Glutamatergic neuron (in vitro differentiated cells): ENCODE measurements at regions not wholly inside any gene's neighbourhood (a gene's known extent, or its start where the extent isn't known, plus 50 kb on each side); places are given as distances from the start of the nearest gene placed in this dataset.
"Not testable (repeated sequence)": the region's sequence is repeated elsewhere in the genome, so short reads cannot be mapped to it uniquely, and the experiment has no call there.

Source experiments
- DNase-seq: peaks from one replicate; pipeline ENCODE4 v3.0.0; 2022
- H3K27ac Mint-ChIP-seq: one replicate; pipeline ENCODE4 v1.8.0; 2020; ENCODE audit warnings: mild to moderate bottlenecking, mixed read lengths, inconsistent platforms; ENCODE audit not compliant: unreplicated experiment
- H3K27me3 Mint-ChIP-seq: one replicate; pipeline ENCODE4 v1.8.0; 2020; ENCODE audit warnings: mild to moderate bottlenecking, moderate library complexity, mixed read lengths, inconsistent platforms; ENCODE audit not compliant: unreplicated experiment
- H3K36me3 Mint-ChIP-seq: one replicate; pipeline ENCODE4 v1.8.0; 2020; ENCODE audit warnings: mild to moderate bottlenecking, mixed read lengths, inconsistent platforms; ENCODE audit not compliant: unreplicated experiment
- H3K4me1 Mint-ChIP-seq: one replicate; pipeline ENCODE4 v1.8.0; 2020; ENCODE audit warnings: mild to moderate bottlenecking, low read depth, mixed read lengths, inconsistent platforms; ENCODE audit not compliant: unreplicated experiment
- H3K4me3 Mint-ChIP-seq: one replicate; pipeline ENCODE4 v1.8.0; 2020; ENCODE audit warnings: mild to moderate bottlenecking, mixed read lengths, inconsistent platforms; ENCODE audit not compliant: unreplicated experiment
- H3K9me3 Mint-ChIP-seq: one replicate; pipeline ENCODE4 v1.8.0; 2020; ENCODE audit warnings: mild to moderate bottlenecking, moderate library complexity, mixed read lengths, inconsistent platforms; ENCODE audit not compliant: unreplicated experiment
- CTCF ChIP-seq: fragments of 200-600 bp; sonication (generic); IDR thresholded peaks from one replicate; pipeline ENCODE4 v1.5.0; 2021; ENCODE audit not compliant: partially characterized antibody, unreplicated experiment

DNA sequence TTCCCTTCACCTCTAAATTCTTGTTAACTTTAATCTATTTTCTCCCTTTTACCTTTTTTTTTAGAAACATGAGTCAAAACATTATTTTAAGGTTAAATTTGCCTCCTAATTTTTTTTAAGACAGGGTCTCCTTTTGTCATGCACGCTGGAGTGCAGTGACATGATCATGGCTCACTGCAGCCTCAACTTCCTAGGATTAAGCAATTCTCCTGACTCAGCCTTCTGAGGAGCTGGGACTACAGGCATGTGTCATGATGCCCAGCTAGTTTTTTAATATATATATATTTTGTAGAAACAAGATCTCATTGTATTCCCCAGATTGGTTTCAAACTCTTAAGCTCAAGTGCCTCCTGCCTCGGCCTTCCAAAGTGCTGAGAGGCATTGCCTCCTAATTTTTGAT lies 424.7 kb upstream of the FAM174A start:
- no peak for DNase-seq
- H3K9me3 Mint-ChIP-seq: peaks cover 5% of the 10 kb centered on the region

DNA sequence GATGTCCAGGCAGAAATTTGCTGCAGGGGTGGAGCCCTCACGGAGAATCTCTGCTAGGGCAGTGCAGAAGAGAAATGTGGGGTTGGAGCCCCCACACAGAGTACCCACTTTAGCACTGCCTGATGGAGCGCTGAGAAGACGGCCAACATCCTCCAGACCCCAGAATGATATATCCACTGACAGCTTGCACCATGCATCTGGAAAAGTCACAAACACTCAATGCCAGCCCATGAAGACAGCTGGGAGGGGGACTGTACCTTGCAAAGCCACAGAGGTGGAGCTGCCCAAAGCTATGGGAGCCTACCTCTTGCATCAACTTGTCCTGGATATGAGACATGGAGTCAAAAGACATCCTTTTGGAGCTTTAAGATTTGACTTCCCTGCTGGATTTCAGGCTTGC lies 426.3 kb upstream of the FAM174A start:
- H3K9me3 Mint-ChIP-seq: peaks cover 5% of the 10 kb centered on the region
- peaks cover 3% of the 10 kb centered on the region for H3K27me3 Mint-ChIP-seq
- H3K27ac Mint-ChIP-seq: no peak overlapping the region
- no peak overlapping the region for H3K4me3 Mint-ChIP-seq
- no peak for TF ChIP-seq CTCF
- no peaks in the 10 kb centered on the region for H3K4me1 Mint-ChIP-seq
- no peak for DNase-seq
- H3K36me3 Mint-ChIP-seq: peaks cover 7% of the 10 kb centered on the region

More for the DNA sequence above, 424.7 kb upstream of the FAM174A start:
- no peak for TF ChIP-seq CTCF
- peaks cover 1% of the 10 kb centered on the region for H3K27me3 Mint-ChIP-seq
- H3K36me3 Mint-ChIP-seq: peaks cover 7% of the 10 kb centered on the region
- H3K4me3 Mint-ChIP-seq: no peak overlapping the region
- H3K4me1 Mint-ChIP-seq: no peaks in the 10 kb centered on the region
- no peak overlapping the region for H3K27ac Mint-ChIP-seq

DNA sequence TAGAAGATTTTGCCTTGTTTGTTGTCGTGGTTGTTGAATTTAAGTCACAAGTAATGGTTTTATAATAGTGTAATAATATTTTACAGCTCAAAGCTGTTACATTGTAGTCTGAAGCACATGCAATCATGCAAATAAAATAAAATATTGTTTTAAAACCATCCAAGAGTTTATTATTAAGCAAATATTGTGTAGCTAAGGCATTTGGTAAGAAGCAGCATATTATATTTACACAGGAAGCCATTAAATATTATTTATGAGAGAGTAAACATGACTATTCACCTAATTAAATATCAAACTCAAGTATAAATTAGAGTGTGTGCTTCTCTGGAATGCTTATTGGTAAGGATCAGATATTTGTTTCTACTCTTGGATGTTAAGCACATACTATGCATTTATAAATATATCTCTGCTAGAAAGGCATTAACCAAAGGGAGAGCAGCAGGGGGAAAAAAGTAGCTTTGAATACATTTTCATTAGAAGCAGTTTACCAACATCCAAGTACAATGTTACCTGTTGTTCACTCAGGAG lies 431.5 kb upstream of the FAM174A start:
- H3K4me3 Mint-ChIP-seq, H3K27ac Mint-ChIP-seq, H3K27me3 Mint-ChIP-seq, DNase-seq, H3K9me3 Mint-ChIP-seq, H3K36me3 Mint-ChIP-seq, H3K4me1 Mint-ChIP-seq: not testable (repeated sequence)

DNA sequence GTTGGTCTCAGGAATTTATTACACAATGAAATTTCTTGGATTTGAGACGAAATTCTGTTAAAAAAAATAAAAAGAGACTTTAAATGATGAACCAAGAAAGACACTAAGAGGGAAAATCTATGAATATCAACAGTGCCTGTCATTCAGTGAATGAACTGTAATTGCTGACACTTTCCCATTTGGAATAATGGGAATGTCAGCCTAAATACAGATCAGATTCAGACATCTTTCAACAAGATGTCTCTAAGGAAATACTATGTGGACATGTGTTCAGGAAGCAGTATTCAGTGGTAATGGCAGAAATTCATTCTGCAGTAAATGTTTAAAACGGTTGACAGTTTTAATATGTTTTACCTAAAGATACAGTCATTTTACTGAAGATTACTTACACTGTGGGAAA lies 433.7 kb upstream of the FAM174A start:
- not testable (repeated sequence) for H3K27ac Mint-ChIP-seq, H3K4me1 Mint-ChIP-seq, H3K27me3 Mint-ChIP-seq, H3K36me3 Mint-ChIP-seq, H3K9me3 Mint-ChIP-seq, H3K4me3 Mint-ChIP-seq, DNase-seq

DNA sequence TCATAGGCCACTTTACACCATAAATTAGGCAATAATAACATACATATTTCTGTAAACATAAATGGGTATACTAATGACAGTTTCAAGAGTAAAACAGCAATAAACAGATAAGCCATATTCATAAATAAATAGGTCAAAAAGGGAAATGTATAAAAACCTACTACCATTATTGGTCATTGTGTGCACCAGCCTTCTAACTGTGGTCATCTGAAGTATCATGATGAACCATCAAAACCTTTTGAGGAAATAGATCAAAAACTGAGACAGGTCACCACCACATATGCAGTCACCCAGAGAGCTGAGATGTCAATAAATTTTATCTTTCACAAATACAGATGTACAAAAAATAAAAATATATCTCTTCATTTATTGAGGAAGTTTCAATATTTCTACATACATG lies 438.8 kb upstream of the FAM174A start:
- H3K4me3 Mint-ChIP-seq, H3K4me1 Mint-ChIP-seq, H3K36me3 Mint-ChIP-seq, H3K27ac Mint-ChIP-seq, H3K9me3 Mint-ChIP-seq, DNase-seq, H3K27me3 Mint-ChIP-seq: not testable (repeated sequence)

- not testable (repeated sequence) for H3K9me3 Mint-ChIP-seq, H3K27me3 Mint-ChIP-seq, H3K36me3 Mint-ChIP-seq, DNase-seq, H3K27ac Mint-ChIP-seq, H3K4me3 Mint-ChIP-seq, H3K4me1 Mint-ChIP-seq
Measured at GRCh38 chr5:100080703-100081102, 454.5 kb upstream of the FAM174A start.

DNA sequence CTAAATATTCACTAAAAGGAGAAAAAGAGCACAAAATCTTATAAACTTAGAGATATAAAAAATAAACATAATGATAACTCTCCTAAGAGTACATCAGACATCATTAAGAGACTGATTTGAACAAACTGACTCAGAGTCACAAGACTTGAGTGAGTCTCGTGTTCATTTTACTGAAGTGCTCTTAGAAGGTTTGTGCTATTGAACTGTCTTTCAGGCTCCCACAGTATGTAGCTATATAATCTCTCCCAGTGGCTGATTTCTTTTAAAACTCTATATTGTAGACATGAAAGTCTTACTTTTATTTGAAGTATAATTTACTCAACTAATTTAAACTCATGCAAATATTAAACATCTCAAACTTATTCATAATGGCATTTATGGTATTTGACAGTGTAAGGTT lies 456.0 kb upstream of the FAM174A start:
- H3K9me3 Mint-ChIP-seq, H3K27me3 Mint-ChIP-seq, H3K27ac Mint-ChIP-seq, H3K36me3 Mint-ChIP-seq, H3K4me3 Mint-ChIP-seq, H3K4me1 Mint-ChIP-seq, DNase-seq: not testable (repeated sequence)

DNA sequence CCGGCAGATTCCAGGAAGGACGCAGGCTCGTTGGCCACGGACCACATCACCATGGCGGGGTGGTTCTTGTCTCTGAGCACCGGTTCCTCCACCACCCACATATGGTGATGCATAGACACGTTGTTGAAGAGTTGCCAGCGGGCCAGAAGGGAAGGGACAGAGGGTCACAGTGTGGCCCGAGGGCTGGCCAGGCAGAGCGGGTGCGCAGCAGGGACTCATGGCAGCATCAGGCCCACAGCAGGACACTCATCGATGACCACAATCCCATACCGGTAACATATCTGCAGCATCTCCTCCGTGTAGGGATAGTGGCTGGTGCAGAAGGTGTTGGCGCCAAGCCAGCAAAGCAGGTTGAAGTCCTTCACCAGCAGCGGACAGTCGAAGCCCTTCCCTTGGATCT lies 469.2 kb upstream of the FAM174A start:
- H3K9me3 Mint-ChIP-seq, H3K36me3 Mint-ChIP-seq, DNase-seq, H3K4me1 Mint-ChIP-seq, H3K4me3 Mint-ChIP-seq, H3K27ac Mint-ChIP-seq, H3K27me3 Mint-ChIP-seq: not testable (repeated sequence)
